GDM1 (cell line): ENCODE measurements at regions not wholly inside any gene's neighbourhood (a gene's known extent, or its start where the extent isn't known, plus 50 kb on each side); places are given as distances from the start of the nearest gene placed in this dataset.
"Not testable (repeated sequence)": the region's sequence is repeated elsewhere in the genome, so short reads cannot be mapped to it uniquely, and the experiment has no call there.

Source experiments
- DNase-seq: peaks from one replicate; lab custom pipeline; 2025; lab: John Stamatoyannopoulos, UW

DNA sequence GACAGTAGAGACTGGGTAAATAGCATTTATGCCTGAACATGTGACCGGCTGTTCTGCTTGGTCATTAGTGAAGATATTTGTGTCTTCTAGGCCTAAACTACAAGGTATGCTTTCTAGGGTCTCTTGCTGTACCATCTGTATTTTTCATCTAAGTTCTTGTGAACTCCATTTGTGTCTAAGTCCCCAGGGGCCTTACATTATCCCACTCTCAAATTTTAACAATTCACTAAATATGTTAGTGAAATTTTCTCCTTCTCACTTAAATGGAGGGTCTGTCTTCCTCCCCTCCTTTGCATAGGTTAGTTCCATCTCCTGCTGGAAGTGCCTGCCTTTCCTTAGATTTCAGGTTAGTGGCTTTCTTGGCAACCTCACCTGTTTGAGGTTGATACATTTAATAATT lies 382.6 kb downstream of the RAD51AP2 start:
- DNase-seq = no peak

- no peak for DNase-seq
Measured at GRCh38 chr2:17133052-17133671, 385.1 kb downstream of the RAD51AP2 start.

- not testable (repeated sequence) for DNase-seq
Measured at GRCh38 chr2:17130627-17131026, 387.6 kb downstream of the RAD51AP2 start.

DNA sequence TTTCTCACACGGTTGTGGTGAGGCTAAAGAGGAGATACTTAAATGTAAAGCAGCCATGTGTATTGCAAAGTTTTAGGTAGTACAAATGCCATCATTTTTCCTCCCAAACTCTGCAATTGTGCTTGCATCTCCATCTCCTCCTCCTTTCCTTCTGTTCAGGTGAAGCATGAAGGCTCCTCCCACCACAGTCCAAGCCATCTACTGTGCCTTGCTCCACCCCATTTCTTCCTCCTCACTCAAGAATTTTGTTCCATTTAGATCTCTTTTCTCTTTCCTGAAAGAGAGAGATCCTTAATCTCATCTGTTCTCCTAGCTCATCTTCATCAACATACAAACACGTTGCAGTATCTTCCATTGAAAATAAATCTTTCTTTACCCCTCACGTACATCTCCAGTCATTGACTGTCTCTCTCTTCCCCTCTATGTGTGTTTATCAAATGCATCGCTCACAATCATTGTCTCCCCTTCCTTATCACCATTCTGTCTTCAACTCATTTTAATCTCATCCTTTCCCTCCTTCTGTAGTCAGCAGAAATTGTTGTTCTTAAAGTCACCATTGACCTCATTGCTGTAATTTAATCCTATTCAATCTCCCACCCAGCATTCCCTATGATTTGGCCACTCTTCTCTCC lies 392.1 kb downstream of the RAD51AP2 start:
- no peak for DNase-seq

- no peak for DNase-seq
Measured at GRCh38 chr2:17124575-17125318, 393.5 kb downstream of the RAD51AP2 start.

DNA sequence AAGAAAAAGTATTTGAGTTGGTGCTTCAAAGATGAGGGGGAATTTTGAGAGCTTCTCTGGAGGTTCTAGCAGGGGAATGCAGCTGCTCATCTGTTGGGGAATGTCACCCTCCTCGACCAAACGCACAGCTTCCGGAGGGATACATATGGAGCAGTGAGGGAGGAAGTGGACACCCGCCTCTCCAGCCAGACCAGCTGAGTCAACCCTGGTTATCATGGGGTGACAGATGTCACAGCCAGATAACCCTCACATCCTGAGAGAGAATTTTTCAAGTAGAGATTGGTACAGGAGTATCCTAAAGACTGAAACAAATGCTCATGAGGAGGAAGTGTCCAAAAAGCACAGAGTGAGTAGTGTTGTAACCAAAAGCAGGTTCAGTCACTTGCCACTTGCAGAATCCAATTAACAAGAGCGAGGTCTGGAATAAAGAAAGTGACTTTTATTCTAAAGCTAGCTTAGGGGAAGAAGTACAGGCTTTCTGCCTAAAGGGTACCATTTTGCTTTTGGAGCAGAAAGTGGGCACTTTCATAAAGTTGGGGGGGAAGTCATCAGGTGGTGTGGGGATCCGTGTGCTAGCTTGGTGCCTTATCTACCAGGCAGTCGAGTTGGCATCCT lies 395.2 kb downstream of the RAD51AP2 start:
- DNase-seq = peak; percentile 92

DNA sequence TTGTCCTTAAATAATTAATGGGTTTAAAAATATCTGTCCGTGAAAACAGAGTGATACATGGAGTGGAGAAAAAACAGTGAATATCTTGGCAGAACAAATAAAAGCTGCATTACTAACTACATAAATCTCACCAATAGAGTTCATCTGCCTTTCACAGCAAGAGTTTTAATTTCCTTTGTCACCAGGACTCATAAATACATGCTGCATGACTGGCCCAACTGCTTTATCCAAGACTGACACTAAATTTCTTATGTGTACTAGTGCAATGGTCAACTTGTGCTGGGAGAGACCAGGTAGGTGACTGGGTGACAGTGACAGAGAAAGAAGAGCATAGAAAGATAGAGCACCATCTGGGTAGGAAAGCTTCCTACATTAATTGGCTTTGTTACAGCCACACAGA lies 402.8 kb downstream of the RAD51AP2 start:
- DNase-seq = no peak

DNA sequence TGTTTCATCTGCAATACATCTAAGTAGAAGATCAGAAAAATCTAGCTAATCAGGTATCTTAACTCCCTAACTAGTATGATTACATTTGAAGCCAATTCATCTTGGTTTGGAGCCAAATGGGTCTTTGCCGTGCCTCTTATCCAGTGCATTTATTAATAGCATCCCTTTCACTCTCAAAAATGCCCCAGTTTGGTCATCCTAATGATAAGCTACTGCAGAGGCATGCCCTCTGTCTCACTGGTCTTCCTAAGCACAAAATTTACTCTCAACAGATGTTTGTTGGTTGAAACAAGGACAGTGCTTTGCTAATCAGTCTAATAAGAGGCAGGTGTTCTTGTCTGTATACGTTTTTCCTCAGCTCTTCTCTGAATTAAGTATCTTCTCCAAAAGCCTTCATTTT lies 403.2 kb downstream of the RAD51AP2 start:
- no peak for DNase-seq

DNA sequence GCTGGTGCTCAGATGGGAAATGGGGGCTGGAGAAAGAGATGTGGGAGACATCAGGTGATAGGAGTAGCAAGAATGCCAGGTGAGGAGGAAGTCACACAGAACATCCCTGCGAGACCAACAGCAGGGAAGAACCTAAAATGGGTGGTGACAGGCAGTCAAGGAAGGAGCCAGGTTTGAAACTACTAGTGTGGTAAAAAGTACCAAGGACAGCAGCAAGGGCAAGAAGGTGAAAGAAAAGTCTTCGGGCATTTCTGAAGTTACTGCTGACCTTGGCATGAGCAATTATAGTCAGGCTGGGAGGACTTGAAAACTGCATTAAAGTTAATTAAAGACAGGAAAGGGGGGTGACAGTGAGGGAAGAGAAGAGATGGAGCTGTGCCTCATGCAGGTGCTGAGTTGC lies 410.4 kb downstream of the RAD51AP2 start:
- no peak for DNase-seq

DNA sequence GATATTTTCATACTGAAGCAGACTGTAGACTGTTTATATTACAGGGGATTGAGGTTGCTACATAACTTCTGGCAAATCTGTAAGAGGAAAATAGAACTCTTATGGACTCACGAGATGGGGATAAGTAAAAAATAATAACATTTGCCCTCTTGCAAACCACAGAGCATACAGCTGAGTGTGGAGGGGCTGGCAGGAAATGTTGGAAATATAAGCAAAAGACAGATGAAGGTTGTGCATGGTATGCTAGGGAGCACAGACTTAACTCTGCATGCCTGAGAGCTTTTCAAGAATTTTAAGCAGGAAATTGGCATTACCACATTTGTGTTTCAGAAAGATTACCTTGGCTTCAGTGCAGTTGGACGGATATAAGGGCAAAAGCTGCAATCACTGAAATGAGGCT lies 411.1 kb downstream of the RAD51AP2 start:
- DNase-seq = no peak

DNA sequence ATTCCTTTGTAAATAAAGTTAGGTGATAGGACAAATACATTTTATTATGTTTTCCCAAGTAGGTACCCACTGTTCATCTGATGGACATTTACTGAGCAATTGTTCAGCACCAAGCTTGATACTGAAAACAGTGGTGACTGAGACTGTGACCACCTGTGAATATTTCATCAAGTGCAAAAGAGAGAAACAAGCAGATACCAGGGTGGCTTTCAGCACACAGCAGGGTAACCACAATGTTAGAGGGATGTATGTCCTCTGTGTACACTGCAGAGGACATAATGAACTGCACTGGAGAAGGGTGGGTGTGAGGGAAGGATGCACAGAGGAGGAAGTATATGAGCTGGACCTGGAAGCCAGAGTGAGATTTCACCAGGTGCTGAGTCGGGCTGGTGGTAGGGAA lies 411.8 kb downstream of the RAD51AP2 start:
- no peak for DNase-seq

DNA sequence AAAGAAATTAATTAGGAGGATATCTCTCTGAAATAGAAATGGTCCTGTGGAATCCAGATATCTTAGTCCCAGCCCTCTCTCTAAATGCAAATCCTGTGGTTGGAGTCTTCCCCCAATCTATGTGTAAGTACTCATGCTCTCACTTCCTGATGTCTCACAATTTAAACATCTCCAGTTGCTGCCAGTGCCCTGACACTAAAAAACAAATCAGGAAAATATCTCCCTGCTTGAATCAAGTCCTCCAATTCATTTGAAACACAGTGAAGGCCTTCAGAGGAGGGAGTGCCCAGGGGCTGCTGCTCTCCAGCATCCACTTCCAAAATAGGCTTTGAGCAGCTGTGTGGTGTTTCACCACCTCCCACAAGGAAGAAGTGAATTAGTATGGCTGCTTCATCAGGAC lies 413.8 kb downstream of the RAD51AP2 start:
- DNase-seq = no peak

DNA sequence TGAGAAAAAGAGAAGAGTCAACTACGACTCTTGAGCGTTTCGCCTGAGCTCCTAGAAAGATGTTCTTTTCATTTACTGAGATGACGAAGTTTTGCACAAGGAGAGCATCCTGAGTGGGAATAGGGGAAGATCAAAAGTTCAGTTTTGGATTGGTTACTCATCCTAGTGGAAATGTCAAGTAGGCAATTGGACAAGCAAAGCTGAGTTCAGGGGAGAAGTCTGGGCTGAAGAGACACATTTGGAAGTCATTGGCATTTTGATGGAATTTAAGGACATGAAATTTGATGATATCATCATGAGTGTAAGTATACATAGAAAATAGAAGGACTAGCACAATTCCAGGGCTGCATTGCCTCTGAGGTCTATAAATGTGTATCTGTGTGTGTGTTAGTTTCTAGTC lies 416.6 kb downstream of the RAD51AP2 start:
- no peak for DNase-seq

- DNase-seq = no peak
Measured at GRCh38 chr2:17101091-17101490, 417.1 kb downstream of the RAD51AP2 start.

DNA sequence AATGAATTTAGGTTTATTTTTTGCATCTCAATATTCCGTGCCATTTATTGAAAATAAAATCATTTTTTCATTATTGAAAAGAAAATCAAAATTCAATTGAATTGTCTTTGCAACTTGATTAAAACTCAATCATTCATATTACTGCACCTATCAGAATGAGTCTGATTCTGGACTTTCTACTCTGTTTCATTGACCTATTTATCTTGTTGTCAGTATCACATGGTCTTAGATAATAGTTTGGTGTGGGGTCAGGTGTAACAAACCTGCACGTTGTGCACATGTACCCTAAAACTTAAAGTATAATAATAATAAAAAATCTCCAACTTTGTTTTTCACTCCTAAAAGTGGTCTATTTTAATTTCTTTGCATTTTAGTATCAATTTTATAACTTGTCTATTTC lies 422.9 kb downstream of the RAD51AP2 start:
- no peak for DNase-seq

- no peak for DNase-seq
Measured at GRCh38 chr2:17093712-17094111, 424.5 kb downstream of the RAD51AP2 start.

- DNase-seq = no peak
Measured at GRCh38 chr2:17086990-17087389, 421.4 kb upstream of the CYRIA start.

DNA sequence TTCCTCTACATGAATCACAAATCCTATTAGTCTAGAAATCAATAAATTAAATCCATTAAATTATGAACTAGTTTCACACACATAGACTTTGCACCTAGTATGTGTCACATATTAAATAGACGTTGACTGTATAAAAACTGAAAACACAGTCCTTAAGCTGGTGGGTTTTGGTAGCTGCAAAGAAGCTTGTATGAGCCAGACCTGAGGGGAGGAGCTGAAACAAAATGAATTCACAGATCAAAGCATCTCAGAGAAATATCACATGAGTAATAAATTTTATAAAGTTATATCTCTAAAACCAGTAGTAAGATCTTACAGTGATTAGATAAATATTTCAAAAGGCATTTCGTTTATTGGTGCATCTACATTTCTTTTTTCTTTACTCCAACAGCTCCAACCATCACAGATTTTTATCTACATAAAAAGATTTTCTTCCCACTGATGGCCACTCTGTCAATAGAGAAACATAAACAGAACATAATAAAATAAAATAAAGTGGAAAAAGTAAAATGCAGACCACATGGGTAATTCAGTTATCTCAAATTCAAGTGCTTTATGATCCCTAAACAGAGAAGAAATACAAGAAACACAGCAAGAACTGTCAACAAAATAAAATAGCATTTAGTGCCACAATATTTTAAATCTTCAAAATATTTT lies 420.0 kb upstream of the CYRIA start:
- DNase-seq = no peak

- peak; percentile 31 for DNase-seq
Measured at GRCh38 chr2:17084877-17085276, 419.2 kb upstream of the CYRIA start.

- DNase-seq = no peak
Measured at GRCh38 chr2:17083902-17084301, 418.3 kb upstream of the CYRIA start.

- no peak for DNase-seq
Measured at GRCh38 chr2:17079262-17079661, 413.6 kb upstream of the CYRIA start.

DNA sequence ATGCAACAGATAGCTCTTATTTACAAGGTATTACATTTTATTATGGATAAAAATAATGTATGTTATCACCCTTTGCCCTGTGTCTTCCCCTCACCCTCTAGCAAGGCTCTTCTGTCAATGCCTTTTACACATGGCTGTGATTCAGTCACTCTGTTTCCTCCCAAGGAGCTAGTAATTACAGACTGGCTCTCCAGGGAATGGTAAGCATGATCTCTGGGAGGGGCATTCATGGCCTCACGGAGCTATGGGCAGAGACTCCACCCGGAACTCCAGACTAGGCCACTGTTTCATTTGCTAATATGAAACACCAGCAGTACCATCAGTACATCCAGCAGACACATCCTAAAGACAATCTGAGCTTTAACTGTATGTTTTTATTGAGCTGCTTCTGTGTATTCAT lies 410.9 kb upstream of the CYRIA start:
- DNase-seq = no peak

DNA sequence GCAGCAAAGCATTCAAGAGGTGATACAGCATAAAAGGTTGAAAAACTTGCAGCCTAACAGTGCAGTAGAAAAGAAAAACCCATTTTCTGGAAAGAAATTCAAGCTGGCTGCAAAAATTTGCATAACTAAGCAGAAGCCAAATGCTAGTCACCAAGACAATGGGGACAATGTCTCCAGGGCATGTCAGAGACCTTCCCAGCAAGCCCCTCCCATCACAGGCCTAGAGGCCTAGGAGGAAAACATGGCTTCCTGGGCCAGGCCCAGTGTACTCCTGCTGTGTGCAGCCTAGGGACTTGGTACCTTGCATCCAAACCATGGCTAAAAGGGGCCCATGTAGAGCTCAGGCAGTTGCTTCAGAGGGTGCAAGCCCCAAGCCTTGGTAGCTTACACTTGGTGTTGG lies 405.1 kb upstream of the CYRIA start:
- no peak for DNase-seq
